Thyroid gland (tissue), 4 donors: ENCODE measurements at regions not wholly inside any gene's neighbourhood (a gene's known extent, or its start where the extent isn't known, plus 50 kb on each side); places are given as distances from the start of the nearest gene placed in this dataset.

Experiments used
- CTCF ChIP-seq, 6 experiments: fragments of 200-600 bp in 3 of 6; fragments of 450-650 bp in 3 of 6; sonication (generic) in 3 of 6; IDR thresholded peaks; one replicate each; pipeline ENCODE4 v1.5.1; 2016 to 2019; ENCODE audit warnings: antibody characterized with exemption in 6 of 6, mild to moderate bottlenecking in 2 of 6, inconsistent platforms in 1 of 6, moderate library complexity in 1 of 6
- POLR2A ChIP-seq, 2 donors: fragments of 450-650 bp; IDR thresholded peaks; one replicate each; pipeline ENCODE4 v1.6.1; 2017; ENCODE audit warnings: antibody characterized with exemption in 2 of 2, mild to moderate bottlenecking in 2 of 2, moderate library complexity in 1 of 2

- TF ChIP-seq CTCF (IDR thresholded peaks at IDR 0.05) (no peak), POLR2A (IDR thresholded peaks at IDR 0.05) (no peak)
Observed at GRCh38 chr17:77872199-77872598, 86.3 kb upstream of the TNRC6C start.
